Cardiac fibroblast (primary cell): ENCODE measurements at regions not wholly inside any gene's neighbourhood (a gene's known extent, or its start where the extent isn't known, plus 50 kb on each side); places are given as distances from the start of the nearest gene placed in this dataset.

Experiments used
- DNase-seq, 2 donors: peaks; one replicate each; pipeline versions ENCODE4 v3.0.0 to v3.0.0-alpha.2; 2010; ENCODE audit warnings: low read depth in 2 of 2
- H3K4me3 ChIP-seq, 2 donors: replicated peaks in 1 of 2; 1 replicate in 1 of 2; 2 replicates in 1 of 2; pipeline ENCODE4 v1.5.1; 2011; ENCODE audit warnings: low read depth in 2 of 2, low read length in 2 of 2, mild to moderate bottlenecking in 2 of 2, moderate library complexity in 1 of 2
- CTCF ChIP-seq: IDR thresholded peaks from one replicate; pipeline ENCODE4 v1.5.1; 2011; ENCODE audit warnings: low read depth, mild to moderate bottlenecking, low read length, inconsistent platforms

- no peak overlapping the region for H3K4me3 ChIP-seq
- no peak for DNase-seq
- no peak for TF ChIP-seq CTCF
Observed at GRCh38 chr7:19062216-19062615, 55.2 kb downstream of the TWIST1 start.

GRCh38 chr7:19061331-19061730 is 56.1 kb downstream of the TWIST1 start:
- DNase-seq, result peak; percentile 34 to 59
- no peak for TF ChIP-seq CTCF
- no peak overlapping the region for H3K4me3 ChIP-seq

GRCh38 chr7:19060761-19061259 is 56.6 kb downstream of the TWIST1 start:
- H3K4me3 ChIP-seq, result no peak overlapping the region
- no peak for TF ChIP-seq CTCF
- peak; percentile 47 to 78 for DNase-seq

- TF ChIP-seq CTCF, result no peak
- no peak for DNase-seq
- H3K4me3 ChIP-seq, result no peak overlapping the region
Observed at GRCh38 chr7:19056305-19056704, 61.1 kb downstream of the TWIST1 start.
